HG03103 (cell line): ENCODE measurements at regions not wholly inside any gene's neighbourhood (a gene's known extent, or its start where the extent isn't known, plus 50 kb on each side); places are given as distances from the start of the nearest gene placed in this dataset.

Experiments used
- ATAC-seq: cut with Tn5 transposase; IDR thresholded peaks from one replicate; pipeline ENCODE4 v1.9.1; 2021; ENCODE audit warnings: low read depth; ENCODE audit not compliant: unreplicated experiment

DNA sequence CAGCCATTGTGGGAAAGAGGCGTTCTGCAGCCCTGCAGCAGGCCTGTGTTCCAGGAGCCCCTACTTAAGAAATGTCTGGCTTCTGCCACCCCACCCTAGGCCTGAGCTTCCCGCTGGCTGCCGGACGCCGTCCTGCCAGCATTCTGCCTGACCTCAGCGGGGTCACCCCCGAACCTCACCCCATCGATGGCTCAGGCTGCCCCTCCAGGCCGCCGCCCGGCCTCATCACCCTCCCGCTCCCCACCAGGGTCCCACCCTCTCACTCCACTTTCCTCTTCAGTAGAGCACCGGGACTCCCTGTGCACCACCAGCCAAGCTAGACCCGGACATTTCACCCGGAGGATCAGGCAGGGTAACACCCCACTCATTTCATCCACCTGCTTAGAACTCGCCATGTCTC, 73.6 kb upstream of the SALL3 start:
- ATAC-seq: no peak

GRCh38 chr18:78908462-78909260, 71.0 kb upstream of the SALL3 start:
- ATAC-seq: no peak

GRCh38 chr18:78911751-78912283, 67.8 kb upstream of the SALL3 start:
- ATAC-seq: no peak

- ATAC-seq: no peak
Measured at GRCh38 chr18:78912336-78912735, 67.3 kb upstream of the SALL3 start.

DNA sequence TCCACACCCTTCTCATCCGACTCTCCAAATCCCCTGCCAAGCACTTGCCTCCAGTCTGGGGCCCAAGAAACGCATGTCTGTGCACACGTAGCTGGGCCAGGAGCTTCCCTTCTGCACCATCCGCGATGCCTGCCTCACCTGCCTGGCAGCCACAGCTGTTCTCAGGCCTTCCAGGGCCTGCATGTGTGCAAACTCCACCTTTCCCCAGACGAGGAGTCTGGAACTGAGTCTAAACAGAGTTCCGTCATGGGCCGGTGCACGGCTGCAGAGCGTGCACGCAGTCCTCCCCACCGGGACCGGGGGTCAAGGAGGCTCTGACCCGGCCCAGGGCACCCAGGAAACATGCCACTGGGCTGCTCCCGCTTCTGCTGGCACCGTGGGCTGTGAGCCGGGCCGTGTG, 66.8 kb upstream of the SALL3 start:
- no peak for ATAC-seq

- ATAC-seq: no peak
Measured at GRCh38 chr18:78913395-78913794, 66.2 kb upstream of the SALL3 start.

GRCh38 chr18:78913830-78914231, 65.8 kb upstream of the SALL3 start:
- no peak for ATAC-seq

DNA sequence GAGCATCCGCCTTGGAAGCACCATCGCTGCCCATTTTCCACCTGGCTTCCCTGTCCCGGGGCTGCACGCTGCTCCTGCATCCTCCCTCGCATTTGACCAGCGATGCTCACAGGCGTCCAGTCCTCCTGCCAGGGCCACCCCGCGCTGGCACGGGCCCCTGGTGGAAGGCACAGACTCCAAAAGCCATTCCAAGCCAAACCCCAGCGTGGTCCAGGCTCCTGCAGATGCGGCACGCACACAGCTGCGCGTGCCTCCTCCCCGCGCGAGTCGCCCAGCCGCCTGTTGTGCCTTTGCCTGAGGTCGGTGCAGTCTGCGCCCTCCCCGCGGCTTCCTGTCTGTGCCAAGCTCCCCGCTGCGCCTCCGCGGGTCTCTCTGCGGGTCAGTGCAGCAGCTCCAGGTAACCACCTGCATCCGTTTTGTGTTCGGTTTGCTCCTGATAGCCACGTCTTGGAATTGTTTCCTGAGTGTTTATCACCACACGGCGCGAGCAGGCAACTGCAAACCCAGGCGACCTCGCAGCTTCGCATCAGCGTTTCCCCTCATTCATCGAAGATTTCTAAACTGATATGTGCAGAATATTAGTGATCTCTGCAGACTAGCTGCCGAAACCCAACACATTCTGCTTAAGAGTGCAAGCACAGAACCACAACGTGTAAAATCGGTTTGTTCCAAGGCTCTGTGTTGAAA, 65.2 kb upstream of the SALL3 start:
- no peak for ATAC-seq

GRCh38 chr18:78915446-78916008, 64.1 kb upstream of the SALL3 start:
- no peak for ATAC-seq

GRCh38 chr18:78918707-78919106, 60.9 kb upstream of the SALL3 start:
- ATAC-seq: no peak

- ATAC-seq: no peak
Measured at GRCh38 chr18:78919956-78920355, 59.7 kb upstream of the SALL3 start.

- ATAC-seq: no peak
Measured at GRCh38 chr18:78920456-78921138, 59.0 kb upstream of the SALL3 start.

DNA sequence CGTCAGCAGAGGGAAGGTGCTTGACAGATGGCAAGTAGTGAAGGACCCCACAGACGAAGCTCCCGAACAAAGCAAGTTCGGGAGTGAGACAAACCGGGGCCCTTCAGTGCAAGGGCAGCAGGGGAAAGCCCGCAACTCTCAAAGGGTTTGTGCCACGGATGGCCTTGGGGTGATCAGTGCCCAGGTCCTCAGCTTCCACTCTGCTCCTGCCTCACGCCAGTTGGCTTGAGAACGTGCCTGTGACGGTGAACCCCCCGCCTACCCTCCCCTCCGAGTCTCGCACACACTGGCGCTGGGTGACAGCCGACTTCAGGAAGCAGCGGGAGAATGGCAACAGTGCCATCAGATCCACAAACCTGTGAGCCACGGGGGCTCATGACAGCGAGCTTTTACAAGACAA, 56.8 kb upstream of the SALL3 start:
- no peak for ATAC-seq

DNA sequence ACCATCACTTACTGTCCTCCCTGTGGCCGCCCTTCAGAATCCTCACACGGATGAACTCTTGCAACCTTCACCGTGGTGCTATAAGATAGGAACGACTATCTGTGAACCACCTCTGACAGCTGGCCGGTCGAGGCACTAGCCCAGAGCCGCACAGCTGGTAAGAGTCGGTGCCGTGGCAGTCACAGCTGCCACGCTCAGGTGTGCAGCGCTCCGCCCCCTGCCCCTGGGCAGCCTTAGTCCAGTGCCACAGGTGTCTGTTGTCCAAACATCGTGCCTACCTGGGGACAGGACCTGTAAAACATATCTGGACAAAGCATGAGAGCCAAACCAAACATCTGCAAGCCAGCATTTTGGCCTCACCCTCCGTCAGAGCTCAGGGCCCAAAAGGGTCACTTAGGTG, 55.3 kb upstream of the SALL3 start:
- no peak for ATAC-seq

DNA sequence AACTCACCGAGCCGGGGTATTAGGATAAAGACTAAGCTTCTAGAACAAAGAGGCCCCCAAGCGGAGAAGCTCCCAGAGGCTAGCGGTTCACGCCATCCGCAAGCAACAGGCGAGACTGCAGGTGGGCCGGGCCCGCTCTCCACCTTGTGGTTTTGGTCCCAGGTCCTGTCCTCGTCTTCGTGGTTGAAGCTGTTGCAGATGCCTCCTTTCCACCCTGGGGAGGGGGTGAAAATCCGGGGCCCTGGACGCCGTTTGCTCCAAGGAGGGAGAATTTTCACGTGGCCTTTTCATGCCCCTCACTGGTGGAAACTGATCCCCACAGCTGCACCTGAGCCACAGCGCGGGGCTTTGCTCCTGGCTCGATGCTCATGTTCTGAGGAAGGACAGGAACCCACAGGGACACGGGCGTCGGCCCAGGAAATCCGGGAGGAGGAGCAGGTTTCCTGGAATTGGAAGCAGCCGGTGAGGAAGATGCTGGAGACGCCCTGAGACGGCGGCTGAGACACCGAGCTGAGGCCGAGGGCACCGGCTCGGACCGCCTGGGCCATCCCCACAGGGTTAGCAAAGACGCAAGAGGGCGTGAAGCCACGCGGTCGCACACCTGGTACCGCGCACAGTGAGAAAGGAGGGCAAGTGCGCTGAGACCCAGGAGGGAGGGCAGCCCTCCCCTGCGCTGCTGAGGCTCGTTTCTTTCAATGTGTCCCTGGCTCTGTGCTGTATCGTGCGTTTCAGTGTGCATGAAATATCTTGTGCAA, 54.7 kb upstream of the SALL3 start:
- ATAC-seq: no peak

- no peak for ATAC-seq
Measured at GRCh38 chr18:78925557-78926242, 53.9 kb upstream of the SALL3 start.

- ATAC-seq: no peak
Measured at GRCh38 chr18:78926243-78926615, 53.4 kb upstream of the SALL3 start.

- no peak for ATAC-seq
Measured at GRCh38 chr18:78927156-78927555, 52.5 kb upstream of the SALL3 start.

DNA sequence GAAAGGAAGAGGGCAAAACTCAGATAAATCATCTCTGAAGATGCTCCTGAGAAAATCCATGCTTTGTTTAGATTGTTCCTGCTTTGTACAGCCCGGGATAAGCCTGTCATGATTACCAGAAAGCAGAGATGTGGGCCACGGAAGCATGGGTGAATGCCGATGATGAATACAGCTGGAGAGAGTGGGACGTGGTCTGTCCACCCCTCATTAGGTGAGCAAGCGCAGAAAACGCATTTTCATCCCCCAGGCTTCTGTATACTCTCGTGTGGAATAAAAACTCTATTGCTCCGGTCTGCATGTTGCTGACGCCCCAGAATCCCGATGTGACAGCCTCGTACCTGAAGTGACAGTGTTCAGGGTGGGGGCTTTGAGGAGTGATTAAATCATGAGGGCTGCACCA, 52.0 kb upstream of the SALL3 start:
- no peak for ATAC-seq

DNA sequence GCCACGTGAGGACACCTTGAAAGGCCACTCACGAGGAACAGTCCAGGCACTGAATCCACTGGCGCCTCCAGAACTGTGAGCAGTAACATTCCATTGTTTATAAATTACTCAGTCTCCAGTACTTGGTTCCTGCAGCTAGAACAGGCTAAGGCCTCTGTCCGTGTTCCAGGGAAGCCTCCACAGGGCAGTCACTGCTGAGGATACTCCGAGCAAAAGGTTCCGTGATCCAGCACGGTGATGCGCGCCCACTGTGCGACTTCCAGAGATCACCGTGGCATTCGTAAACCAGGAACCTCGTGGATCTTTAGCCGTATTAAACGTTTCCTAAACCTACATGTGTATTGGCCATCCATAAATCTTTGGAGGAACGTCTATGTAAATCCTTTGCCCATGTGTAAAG, 51.5 kb upstream of the SALL3 start:
- no peak for ATAC-seq
